Epithelial cell of esophagus (primary cell): ENCODE measurements at regions not wholly inside any gene's neighbourhood (a gene's known extent, or its start where the extent isn't known, plus 50 kb on each side); places are given as distances from the start of the nearest gene placed in this dataset.

Experiments
- DNase-seq: peaks from one replicate; pipeline ENCODE4 v3.0.0; 2010; ENCODE audit warnings: low read depth
- H3K4me3 ChIP-seq: 2 replicates; pipeline ENCODE4 v1.5.1; 2011; ENCODE audit warnings: mild to moderate bottlenecking, low read length, control low read depth
- CTCF ChIP-seq: IDR thresholded peaks from 2 replicates; pipeline ENCODE4 v1.5.1; 2011; ENCODE audit warnings: low read depth, mild to moderate bottlenecking, low read length, control low read depth, inconsistent platforms; ENCODE audit not compliant: insufficient read depth; ENCODE audit errors: missing control alignments

- DNase-seq = no peak
- TF ChIP-seq CTCF = no peak
- no peak overlapping the region for H3K4me3 ChIP-seq
Measured at GRCh38 chr2:60163691-60164090, 389.8 kb downstream of the BCL11A start.

- DNase-seq = no peak
- H3K4me3 ChIP-seq = no peak overlapping the region
- no peak for TF ChIP-seq CTCF
Measured at GRCh38 chr2:60159519-60159918, 393.9 kb downstream of the BCL11A start.

DNA sequence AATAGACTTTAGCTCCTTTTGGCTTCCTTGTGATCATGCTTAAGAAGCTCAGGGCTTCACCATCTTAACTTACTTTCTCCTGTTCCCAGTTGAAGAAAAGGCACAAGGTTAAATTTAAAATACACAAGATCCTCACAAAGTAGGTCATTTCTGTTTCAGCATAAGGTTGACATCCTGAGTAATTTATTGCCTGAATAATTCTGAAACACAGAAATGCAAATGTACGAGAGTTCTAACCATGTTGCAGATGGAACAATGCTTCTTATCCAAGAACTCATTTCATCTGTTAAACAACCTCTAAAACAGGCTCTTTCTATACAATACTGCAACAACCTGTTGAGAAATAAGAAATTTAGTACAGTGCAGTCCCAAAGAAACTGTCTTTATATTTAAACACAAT, 395.2 kb downstream of the BCL11A start:
- H3K4me3 ChIP-seq = no peak overlapping the region
- no peak for DNase-seq
- TF ChIP-seq CTCF = no peak

GRCh38 chr2:60157283-60157682, 396.2 kb downstream of the BCL11A start:
- H3K4me3 ChIP-seq = no peak overlapping the region
- no peak for DNase-seq
- TF ChIP-seq CTCF = no peak

DNA sequence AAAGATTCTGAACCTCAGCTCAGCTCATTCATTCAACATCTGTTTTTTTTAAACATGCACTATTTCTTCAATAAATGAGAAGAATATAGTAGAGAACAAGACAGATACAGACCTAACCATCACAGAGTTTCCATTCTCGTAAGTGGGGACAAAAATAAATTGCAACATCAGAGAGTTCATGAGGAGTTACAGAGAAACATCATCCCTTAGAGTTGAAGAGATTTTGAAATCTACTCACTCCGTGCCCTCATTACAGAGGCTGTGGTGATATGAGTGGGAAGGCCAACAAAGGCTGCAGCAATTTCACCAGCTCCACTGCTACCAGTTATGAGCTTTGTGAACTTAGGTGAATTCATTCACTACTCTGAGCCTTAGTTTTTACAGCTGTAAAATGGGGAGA, 399.3 kb downstream of the BCL11A start:
- DNase-seq = no peak
- TF ChIP-seq CTCF = no peak
- H3K4me3 ChIP-seq = no peak overlapping the region

DNA sequence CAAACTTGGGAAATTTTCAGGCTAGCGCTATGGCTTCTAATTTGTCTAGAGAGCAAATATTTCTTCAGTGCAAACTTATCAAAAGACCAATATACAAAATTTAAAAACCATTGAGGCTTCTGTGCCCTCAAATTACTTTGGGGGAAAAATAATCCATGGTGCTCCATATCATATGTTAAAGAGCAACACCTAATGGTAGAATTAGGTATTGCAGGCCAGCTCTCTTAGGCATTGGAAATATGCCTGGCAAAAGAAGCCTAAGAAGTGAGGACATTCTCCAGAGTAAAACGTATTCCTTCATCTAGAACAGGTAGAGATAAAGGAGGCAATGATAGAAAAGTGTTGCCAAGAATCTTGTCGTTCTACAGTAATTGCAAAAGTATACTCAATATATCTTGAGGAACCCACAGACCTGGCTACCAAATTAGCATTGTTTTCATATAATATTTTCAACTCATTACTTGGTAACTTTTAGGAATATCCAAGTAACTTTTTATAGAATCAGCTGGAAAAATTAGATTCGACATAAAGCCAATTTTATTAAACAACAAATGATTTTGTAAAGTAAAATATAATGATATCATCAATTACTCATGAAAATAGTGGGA, 401.1 kb downstream of the BCL11A start:
- peak; percentile 56 for DNase-seq
- peak; percentile 68 for TF ChIP-seq CTCF
- no peak overlapping the region for H3K4me3 ChIP-seq

DNA sequence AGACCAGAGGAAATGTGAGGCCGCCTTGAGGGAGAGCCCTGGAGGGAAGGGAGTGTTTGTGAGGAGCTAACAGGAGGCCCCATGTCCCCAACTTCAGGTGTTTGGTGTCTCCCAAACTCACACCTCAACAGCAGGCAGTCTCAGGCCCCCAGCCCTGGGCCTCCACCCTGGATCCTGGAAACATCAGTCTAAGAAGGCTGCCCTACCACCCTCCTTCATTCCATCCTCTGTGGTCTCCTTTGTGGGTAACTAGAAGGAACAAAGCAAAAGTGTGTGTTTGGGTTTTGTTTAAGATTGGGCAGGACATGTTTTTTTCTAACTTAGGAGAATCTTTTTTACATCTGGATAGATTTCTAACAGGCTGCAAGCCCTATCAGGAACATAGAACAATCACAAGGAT, 404.3 kb downstream of the BCL11A start:
- DNase-seq = no peak
- no peak for TF ChIP-seq CTCF
- no peak overlapping the region for H3K4me3 ChIP-seq
